HT1080 (cell line): ENCODE measurements at regions not wholly inside any gene's neighbourhood (a gene's known extent, or its start where the extent isn't known, plus 50 kb on each side); places are given as distances from the start of the nearest gene placed in this dataset.
A peak's percentile ranks its signal among the peaks of the same experiment; 100 is the strongest.
"Not testable (repeated sequence)": the region's sequence is repeated elsewhere in the genome, so short reads cannot be mapped to it uniquely, and the experiment has no call there.

ENCODE experiments used
- DNase-seq: peaks from one replicate; pipeline ENCODE4 v3.0.0-alpha.2; 2015; ENCODE audit warnings: low read depth

DNA sequence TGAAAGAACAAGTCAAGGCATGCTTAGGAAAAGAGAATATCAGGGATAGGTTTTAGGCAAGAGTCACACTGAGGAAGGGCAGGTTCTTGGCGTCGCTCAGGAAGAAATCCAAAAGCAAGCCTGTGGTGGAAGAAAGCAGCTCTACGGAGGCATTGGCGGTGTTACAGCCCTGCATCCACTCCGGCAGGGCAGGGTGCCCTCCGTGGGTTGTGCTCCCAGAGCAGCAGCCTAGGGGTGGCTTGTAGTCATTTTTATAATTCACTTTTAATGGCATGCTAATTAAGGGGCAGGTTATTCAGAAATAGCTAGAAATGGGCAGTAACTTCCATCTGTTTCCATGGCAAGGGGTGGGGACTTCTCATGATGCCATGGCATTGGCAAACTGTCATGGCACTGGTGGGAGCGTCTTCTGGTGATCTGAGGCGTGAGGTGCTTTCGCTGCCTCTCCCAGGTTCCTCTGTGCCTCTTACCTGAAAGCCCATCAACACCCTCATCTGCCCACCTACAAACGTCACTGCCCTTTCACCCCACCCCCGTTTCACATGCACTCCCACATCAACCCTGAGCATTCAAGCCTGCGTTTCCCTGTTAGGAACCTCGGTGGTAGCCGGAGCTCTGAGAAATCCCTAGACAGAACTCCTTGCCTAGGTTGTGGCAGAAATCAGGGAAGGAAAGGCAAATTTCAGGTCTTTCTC, 1763.8 kb upstream of the TPTE start:
- not testable (repeated sequence) for DNase-seq

DNA sequence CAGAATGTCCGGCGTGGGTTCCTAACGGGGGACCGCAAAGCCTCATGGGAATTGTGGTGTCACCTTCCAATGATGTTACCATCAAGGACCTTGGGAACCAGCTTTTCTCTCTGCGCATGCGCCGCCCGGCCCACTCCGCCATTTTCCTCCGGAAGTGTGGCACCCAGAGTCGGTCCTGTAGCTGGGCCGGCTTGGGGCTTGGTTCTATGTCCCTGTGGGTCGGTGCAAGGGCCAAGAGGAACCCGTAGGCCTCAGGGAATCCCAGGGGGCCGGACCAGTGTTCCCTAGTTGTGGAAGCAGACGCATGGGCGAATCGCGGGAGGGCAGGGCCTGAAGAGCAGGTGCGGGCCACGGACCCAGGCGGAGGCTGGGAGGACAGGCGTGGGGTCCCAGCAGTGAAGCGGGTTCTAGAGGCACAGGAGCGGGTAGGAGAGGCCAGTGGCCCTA, 1762.4 kb upstream of the TPTE start:
- DNase-seq = peak; percentile 83

DNA sequence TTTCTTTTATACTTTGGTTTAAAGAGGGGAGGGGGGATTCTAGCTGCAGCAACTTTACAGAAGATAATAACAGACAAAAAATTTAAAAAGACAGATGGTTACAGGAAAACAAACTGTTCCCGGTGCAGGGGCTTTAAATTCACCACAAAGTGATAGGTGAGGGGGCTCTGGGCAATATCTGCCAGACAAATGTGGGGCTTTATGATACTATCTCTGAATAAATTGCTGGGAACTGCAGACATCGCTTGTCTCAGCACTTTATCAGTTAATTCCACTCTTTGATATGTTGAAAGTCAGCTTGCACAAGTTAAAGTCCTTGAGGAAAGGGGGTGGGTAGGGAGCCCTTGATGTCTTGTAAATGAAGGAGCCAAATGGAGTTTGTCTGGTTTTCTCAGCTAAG, 1759.1 kb upstream of the TPTE start:
- not testable (repeated sequence) for DNase-seq

DNA sequence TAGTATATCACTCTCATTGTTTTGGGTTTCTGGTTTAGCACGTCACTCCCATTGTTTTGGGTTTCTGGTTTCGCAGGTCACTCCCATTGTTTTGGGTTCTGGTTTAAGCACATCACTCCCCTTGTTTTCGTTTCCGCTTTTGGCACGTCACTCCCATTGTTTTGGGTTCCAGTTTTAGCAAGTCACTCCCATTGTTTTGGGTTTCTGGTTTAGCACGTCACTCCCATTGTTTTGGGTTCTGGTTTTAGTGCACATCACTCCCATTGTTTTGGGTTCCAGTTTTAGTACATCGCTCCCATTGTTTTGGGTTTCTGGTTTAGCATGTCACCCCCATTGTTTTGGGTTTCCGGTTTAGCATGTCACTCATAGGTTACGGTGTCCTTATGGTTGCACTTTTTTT, 1757.0 kb upstream of the TPTE start:
- not testable (repeated sequence) for DNase-seq

DNA sequence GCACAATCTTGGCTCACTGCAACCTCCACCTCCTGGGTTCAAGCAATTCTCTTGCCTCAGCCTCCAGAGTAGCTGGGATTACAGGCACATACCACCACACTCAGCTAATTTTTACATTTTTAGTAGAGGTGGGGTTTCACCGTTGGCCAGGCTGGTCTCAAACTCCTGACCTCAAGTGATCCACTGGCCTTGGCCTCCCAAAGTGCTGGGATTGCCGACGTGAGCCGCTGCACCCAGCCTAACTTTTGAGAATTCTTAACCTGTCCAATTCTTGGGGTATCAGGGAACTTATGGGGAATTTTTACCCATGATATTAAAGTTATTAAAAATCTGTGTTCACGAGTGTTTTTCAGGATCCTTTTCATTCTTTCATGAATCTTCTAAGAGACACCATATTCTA, 1755.2 kb upstream of the TPTE start:
- DNase-seq = not testable (repeated sequence)

DNA sequence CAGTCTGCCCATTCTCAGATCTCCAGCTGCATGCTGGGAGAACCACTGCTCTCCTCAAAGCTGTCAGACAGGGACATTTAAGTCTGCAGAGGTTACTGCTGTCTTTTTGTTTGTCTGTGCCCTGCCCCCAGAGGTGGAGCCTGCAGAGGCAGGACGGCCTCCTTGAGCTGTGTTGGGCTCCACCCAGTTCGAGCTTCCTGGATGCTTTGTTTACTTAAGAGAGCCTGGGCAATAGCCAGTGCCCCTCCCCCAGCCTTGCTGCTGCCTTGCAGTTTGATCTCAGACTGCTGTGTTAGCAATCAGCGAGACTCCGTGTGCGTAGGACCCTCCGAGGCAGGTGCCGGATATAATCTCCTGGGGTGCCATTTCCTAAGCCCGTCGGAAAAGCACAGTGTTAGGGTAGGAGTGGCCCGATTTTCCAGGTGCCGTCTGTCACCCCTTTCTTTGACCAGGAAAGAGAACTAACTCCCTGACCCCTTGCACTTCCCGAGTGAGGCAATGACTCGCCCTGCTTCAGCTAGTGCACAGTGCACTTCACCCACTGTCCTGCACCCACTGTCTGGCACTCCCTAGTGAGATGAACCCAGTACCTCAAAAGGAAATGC, 1748.4 kb upstream of the TPTE start:
- peak; percentile 63 for DNase-seq

DNA sequence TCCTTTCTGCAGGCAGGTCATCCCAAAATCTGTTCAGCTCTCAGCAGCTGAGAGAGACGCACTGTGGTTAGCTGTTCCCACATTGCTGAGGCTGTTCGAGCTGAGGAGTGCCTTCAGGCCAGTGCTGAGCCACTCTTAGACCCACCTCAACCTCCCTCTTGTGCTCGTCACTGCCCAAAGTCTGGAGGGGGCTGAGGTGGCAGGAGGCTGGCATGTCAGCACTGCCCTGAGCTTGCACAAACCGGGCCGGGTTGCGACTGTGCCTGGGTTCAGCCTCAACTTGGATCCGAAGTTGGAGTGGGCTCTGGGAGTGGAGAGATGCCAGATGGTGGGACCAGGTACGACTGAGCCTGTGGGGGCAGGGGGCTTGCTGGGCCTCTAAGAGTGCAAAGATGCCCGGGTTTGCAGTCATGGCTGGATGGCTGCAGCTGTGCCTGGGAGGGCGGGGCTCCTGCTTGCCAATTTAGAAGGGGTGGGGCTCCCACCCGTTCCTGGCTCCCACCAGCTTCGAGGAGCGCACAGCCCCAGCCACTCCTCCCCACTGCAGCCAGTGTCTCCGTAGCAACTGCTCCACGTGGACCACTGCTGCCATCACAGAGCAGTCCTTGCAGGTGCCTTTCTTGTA, 1745.7 kb upstream of the TPTE start:
- not testable (repeated sequence) for DNase-seq

DNA sequence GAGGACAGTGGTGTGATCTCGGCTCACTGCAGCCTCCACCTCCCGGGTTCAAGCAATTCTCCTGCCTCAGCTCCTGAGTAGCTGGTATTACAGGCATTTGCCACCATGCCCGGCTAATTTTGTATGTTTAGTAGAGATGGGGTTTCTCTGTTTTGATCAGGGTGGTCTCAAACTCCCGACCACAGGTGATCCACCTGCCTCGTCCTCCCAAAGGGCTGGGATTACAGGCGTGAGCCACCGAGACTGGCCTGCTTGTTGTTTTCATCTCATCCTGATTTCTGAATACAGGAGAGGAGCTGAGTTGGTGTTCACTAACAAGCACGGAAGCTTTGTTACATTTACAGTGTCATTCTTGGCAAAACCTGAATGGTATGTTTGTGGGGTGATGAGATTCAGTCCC, 1744.1 kb upstream of the TPTE start:
- not testable (repeated sequence) for DNase-seq

DNA sequence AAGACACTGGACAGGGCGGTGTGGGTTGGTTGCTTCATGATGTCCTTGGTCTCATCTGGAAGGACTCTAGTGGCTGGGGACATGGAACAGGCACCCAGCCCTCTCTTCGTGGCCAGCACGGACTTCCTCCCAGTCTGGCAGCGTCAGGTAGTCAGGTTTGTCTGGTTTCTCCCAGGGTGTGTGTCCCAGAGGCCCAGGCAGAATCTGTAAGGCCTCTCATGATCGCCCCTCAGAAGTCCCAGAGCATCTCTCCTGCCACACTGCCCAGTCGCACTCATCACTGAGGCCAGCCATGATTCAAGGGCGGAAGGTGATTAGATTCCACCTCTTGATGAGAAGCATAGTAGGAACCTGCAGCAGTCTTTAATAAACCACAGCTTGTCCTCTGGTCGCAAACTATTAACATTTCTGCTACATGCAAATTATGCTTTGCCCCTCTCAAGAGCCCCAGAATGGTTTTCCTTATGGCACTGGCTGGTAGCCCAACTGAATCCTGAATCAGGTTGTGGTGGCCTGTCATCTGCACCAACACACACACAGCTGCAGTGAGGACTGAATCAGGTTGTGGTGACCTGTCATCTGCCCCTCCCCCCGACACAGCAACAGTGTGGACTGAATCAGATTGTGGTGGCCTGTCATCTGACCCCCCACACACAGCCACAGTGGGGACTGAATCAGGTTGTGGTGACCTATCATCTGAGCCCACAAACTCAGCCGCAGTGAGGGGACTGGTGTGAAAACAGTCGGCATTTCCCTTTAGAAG, 1742.9 kb upstream of the TPTE start:
- DNase-seq = not testable (repeated sequence)

DNA sequence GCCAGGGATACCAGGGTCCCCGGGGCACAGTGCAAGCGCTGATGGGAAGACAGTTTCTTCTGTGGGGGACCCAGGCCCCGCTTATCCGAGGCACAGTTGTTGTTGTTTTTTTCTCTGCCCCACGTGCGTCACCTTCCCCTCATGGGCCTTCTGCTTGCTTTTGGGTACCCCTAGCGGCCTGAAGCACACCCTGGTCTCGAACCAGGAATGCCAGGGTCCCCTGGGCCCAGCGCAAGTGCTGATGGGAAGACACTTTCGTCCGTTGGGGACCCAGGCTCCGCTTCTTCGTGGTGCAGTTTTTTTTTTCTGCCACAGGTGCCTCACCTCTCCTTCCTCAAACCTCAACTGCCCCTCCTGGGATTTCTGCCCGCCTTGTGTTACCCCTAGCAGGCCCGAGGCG, 1708.5 kb upstream of the TPTE start:
- DNase-seq = not testable (repeated sequence)

DNA sequence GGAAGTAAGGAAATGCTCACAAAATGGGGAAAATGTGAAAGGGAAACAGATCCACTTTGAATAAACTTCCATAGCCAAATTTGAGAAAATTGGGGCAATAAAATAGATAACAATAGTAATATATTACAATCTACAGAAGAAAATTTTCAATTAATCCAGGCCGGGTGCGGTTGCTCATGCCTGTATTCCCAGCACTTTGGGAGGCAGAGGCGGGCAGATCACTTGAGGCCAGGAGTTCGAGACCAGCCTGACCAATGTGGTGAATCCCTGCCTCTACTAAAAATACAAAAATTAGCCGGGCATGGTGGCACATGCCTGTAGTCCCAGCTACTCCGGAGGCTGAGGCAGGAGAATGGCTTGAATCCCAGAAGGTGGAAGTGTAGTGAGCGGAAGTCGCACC, 1687.1 kb upstream of the TPTE start:
- not testable (repeated sequence) for DNase-seq
